Right ventricle myocardium inferior (tissue), 1 donor: ENCODE measurements at regions not wholly inside any gene's neighbourhood (a gene's known extent, or its start where the extent isn't known, plus 50 kb on each side); places are given as distances from the start of the nearest gene placed in this dataset.

Experiments
- ATAC-seq: fragments of 200-7000 bp; cut with Tn5 transposase; one replicate; pipeline ENCODE4 v1.9.1; 2020; ENCODE audit warnings: mild to moderate bottlenecking, moderate library complexity
- DNase-seq: peaks from one replicate; pipeline ENCODE4 v3.0.0; 2021; ENCODE audit errors: missing footprints
- intact Hi-C: fragments of 100-400 bp; cut with DNase I; formaldehyde crosslinking; loops from one replicate; pipeline ENCODE4 v1.11.0; 2022
- donor health status: DM: no; HTN: yes; CAD: no; lungs with severe emphysema.

DNA sequence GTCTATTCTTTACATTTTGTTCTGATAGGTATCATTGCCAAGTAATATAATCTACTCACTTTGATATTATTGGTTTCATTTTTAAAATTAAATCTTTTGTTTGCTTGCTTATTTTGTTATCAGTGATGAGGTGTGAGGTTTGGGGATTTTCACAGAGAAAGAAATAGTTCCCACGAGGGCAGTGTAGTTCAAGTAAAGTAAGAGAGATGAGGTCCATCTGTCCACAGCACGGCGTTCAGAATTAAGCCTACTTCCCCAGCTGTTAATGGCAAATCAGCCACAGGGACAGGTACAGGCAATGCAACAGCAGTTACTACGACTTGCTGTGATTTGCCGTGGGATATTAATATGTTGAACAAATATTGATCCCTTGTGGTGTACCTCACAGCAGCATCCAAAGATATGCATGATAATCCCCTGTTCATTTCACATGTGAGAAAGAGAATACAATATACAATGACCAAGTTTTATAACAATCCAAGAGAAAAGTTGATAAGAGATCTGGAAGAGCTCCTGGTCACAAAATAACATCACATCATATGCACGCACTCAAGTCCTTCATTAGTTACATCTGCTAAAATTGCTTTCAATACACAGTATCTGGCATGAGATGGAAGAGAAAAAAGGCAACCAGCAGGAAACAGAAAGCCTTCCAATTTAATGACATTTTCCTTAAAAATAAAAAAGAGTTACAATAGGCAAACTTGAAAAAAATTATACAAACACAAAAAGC, 131.6 kb downstream of the TUSC7 start:
- intact Hi-C loops: no loop called here
- ATAC-seq (no peak), DNase-seq (no peak)

DNA sequence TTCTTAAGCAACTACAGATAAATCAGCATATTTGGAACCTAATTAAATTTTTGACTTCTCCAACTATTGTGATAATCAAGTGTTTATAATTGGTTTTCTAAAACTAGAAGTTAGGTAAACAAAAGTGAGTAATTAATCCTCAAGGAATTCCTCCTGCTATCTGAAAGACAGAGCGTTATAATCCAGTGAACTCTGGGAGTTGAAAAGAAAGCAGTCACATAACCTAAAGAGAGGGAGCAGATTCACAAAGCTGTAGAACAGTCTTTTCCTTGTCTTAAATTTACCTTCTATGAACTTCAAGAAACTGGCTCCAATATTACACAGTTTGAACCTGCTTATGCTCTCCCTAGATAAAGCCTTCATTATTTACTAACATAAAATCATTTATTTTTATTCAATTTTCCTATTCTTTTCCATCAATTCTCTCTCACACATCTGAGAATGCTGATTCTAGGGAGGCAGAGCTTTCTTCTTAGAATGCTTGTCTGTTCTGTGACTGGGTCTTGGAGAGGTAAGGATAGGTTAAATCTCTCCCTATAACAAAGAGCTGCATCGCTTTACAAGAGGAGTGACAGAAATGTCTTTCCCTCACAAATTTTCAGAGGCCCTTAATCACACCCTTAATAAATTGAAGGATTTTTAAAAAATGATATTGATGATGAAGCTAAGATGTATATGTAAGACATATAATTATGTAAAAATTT, 132.8 kb downstream of the TUSC7 start:
- DNase-seq (no peak), ATAC-seq (no peak)
- intact Hi-C loops: no loop called here

DNA sequence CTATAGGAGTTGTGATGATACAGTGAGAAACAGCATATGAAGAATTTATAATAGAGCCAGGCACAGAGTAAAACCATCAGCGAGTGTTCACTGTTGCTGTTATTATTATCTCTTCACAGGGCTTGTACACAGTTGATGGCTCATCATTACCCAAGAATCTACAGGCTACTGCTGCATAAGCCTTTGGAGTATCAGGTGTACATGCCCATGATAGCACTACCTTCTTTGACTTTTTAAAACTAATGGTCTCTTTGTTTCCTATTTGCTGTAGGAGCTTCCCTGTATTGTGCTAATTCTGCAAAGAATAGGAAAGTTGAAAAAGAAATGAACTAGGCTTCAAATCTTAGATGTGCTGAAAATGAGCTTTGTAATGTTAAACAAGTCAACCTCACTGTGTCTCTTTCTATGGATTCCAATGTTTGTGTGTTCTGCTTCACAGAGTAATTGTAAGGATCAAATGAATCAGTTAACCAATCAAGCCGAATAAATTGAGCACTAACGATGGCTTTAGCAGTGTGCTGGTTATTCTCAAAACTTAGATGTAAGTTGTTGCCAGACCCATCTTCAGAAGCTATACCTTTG, 138.8 kb downstream of the TUSC7 start:
- ATAC-seq (no peak), DNase-seq (no peak)
- intact Hi-C loops: no loop called here

DNA sequence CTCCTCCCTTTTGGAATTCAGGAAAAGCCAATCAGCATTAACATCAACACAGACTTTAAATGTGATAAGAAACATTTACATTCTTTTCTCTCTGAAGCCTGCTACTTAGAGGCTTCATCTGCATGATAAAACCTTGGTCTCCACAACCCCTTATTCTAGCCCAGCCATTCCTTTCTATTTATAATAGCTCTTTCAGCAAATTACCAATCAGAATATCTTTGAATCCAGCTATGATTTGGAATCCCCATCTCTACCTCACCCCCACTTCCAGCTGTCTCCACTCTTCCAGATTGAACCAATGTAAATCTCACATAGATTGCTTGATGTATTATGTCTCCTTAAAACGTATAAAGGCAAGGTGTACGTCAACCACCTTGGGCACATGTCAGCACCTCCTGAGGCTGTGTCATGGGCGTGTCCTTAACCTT, 139.7 kb downstream of the TUSC7 start:
- intact Hi-C loops: no loop called here
- DNase-seq: no peak

DNA sequence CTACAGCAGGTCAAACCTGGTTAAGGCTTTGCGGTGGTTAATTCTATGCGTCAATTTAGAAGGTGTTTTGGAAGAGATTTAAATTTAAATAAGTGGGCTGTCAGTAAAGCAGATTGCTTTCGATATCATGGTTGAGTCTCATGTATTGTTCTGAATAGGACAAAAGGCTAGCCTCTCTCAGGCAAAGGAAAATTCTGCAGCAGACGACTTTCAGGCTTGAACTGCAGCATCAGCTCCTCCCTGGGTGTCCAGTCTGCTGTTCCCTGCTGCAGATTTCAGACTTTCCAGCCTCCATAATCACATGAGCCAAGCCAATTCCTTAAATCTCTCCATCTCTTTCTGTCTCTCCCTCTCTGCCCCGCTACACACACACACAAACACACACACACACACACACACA, 143.2 kb downstream of the TUSC7 start:
- ATAC-seq (no peak), DNase-seq (no peak)
- intact Hi-C loops: no loop called here

More for the DNA sequence above, 139.7 kb downstream of the TUSC7 start:
- ATAC-seq: no peak

DNA sequence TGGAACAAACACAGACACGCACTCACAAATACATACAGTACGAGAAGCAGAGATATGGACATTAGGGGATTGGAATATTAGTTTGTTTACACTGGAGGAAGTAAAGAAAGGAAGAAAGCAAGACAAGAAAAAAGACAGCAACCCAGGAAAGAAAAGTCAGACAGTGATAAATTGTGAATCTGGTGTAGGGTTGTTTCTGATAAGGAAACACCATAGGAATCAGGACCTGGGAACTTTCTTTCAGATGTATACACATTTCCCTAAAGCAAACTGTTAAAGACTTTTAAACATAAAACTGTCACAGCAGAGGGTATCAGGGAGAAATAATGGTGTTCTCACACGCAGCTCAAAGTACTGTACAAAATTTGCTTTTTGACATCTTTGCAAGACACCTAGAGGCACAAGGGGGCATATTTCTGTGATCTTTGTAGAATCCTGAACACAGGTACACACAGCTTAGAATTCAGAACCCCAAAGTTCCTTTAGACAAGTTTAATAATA, 153.7 kb downstream of the TUSC7 start:
- ATAC-seq (no peak), DNase-seq (no peak)
- intact Hi-C loops: no loop called here

DNA sequence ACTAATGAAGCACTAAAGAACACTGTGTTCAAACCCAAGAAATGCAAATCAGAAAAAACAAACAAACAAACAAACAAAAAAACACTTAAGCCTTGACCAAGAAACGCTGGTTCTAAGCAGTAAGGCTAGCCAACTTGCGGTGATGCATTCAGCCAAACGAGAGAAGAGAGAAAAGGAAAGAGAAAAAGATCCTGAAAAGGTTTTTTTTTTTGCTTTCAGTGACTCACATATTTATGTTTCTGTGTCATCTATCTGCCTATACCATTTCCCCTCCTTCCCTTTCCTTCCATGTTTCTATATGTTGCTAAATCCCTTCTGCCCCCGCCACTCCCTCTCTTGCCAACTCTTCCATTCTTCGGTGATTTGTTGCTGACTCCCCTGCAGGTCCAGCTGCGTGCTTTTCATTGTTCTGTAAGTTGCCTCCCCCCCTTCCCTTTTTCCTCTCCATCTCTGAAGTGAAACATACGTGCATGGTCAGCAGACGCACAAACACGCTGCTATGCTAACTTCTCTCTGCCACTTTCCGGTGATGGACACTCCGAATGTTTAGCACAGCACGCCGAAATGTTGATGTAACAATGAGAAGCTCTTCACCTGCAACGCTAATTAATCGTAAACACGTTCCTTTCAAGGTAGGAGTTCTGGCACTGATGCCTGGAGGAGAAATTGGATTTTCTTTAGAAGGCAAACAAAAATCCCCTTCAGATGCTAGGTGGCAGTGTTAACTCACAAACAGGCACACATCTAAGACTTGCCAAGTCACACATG, 154.4 kb downstream of the TUSC7 start:
- intact Hi-C loops: no loop called here
- DNase-seq: no peak

DNA sequence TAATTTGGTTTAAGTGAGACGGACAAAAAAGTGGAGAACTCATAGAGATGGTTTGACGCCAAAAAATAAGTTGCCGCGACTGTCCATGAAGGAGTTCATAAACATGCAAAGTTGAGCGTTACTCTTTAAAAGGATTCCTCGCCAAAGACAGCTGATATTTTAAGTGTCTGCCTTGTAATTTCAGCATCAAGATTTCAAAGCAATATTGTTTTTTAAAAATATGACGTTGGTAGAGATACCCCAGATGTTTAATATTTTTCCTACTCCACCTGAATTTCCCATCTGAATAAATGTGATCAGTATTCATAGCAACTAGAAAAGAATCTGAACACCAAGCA, 155.0 kb downstream of the TUSC7 start:
- ATAC-seq (no peak), DNase-seq (no peak)
- intact Hi-C loops: no loop called here

More for the DNA sequence above, 154.4 kb downstream of the TUSC7 start:
- ATAC-seq: no peak

DNA sequence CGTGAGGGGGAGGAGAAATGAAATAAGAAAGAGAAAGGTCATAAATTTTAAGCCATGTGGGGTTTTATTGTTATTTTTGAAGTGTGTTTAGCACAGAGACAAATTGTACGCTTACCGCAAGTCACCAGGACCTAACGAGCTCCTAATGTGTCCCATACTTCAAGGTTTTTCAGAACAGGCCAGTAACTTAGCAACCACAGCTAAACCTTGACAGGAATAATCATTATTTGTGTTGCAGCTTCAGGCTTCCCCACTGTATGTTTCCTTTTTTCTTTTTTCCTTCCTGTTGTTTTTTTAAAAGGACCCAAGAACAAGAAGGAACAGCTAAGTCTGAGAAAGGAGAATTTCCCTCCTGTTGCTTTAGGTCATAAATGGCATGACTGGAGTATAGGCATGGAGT, 160.8 kb downstream of the TUSC7 start:
- no peak for DNase-seq
- intact Hi-C loops: no loop called here
- no peak for ATAC-seq

DNA sequence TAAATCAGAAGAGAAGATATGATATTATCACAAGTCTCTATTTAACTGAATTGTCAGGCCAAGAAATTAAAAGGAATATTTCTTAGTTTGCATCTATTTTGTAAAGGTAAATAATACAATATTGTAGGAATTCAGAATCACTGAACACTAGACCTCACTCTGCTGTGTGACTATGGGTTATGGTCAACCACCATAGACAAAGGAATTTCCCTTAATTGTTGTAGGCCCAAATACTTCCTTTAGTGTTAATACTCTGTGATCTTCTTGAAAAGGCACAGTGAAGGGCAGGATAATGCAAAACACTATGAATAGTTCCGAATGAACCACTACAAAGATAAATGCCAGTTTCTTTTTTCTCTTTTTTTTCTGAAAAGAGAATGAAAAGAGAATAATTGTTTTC, 162.3 kb downstream of the TUSC7 start:
- DNase-seq: no peak
- no peak for ATAC-seq
- intact Hi-C loops: no loop called here

DNA sequence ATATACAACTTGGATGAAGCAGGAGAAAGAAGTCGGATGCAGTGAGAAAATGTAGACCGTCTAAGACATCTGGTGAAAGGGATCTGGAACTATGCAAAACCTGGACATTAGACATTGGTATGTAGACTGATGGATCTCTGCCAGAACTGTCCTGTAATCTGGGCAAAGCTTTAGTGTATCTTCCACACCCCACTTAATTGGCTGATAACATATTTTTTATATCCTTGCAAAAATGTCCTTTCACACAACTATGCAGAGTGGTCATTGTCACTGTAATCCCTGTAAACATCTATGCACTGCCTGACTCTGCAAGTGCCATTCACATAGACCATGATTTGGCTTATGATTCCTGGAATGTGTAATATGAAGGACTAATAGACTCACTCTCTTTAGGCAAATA, 163.1 kb downstream of the TUSC7 start:
- DNase-seq: no peak
- intact Hi-C loops: no loop called here
- no peak for ATAC-seq

DNA sequence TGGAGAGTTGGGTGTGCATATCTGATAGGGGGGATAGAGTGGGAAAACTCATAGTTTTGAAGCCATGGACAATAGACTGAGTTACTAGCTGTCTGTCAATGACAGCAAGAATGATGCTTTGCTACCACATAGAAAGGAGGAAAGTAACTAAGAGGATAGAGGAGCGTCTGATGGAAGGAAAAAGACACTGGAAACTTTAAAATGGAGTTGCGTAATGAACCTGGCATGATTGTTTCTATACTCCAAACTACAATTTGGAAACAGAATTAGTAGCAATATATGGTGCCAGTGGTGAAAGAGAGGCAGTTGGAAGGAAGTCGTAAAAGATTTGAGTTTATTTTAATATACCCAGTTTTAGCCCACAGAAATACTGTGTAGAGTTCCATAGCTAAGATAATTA, 163.6 kb downstream of the TUSC7 start:
- intact Hi-C loops: no loop called here
- DNase-seq (no peak), ATAC-seq (no peak)

DNA sequence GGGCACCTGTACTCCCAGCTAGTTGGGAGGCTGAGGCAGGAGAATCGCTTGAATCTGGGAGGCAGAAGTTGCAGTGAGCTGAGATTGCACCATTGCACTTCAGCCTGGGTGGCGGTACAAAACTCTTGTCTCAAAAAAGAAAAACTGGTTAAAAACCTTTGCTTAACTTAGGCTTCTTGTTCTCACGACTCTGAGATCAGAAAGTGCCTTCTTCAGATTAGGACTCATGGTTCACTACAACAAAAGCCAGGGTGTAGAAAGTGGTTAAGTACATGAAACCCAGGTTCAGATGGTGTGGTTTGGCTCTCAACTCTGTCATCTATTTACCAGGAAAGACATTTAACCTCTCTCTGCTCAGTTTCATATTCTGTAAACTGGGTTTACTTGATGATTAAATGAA, 168.4 kb downstream of the TUSC7 start:
- intact Hi-C loops: no loop called here
- ATAC-seq: no peak
- no peak for DNase-seq

DNA sequence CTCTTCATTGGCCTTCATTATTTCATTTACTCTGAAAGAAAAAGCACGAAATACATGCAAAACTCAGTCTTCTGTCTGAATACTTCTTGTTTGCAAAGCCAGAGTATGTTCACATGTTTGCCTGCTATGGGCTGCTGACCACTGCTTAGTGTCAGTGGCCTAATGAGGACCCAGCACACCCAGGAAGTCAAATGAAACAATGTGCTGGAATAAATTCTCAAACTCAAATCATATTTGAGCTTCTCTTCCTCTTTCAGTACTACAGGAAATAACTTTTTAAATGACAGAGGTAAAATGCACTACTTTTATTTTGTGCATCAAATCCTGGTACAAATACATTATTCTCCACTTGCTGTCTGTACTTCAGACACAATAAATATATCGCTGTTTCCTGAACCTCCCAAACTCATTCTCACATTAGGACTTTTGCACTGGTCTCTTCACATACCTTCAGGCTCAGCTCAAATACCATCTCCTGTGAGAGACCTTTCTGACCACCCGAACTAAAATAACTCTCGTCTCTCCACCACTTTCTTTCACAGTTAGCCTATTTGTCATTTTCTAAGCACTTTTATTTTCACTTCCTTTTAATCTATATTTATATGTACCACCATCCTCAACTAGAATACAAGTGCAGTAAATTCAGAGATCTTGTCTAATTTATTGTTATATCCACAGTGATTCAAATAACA, 176.8 kb downstream of the TUSC7 start:
- no peak for DNase-seq
- no peak for ATAC-seq
- intact Hi-C loops: no loop called here

DNA sequence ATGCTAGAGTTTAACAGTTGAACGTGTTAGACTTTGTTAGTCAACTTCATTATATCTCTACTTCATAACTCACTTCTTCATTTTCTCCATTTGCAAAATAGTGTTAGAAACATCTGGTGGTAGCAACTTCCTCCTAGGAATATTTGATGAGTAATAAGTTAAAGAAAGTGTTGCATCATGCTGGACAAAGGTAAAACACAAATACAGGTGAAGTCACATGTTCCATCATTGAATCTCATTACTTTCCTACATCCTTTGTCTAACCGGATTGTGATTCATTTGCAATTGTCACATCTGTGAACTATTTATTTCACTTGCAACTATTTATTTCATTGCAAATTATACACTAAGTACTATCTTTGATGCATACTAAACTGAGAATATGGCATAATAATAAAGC, 186.5 kb downstream of the TUSC7 start:
- intact Hi-C loops: no loop called here
- no peak for DNase-seq
- no peak for ATAC-seq

DNA sequence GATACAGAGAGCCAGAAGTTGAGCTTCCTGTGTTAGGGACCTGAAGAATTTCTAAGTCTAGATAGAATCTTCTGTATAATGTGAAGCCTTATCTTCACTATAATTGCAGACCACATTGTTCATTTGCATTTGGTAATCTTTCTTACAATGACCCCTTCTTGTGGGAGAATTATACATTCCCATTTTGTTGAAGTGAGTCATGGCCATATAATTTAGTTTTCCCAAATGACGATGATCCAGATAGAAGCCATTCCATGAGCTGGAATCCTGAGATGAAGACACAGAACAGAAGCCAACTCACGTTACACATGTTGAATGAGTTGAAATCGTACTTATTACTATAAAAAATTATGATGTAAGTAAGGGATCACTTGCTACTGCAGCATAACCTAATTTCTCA, 187.8 kb downstream of the TUSC7 start:
- ATAC-seq (no peak), DNase-seq (no peak)
- intact Hi-C loops: no loop called here

DNA sequence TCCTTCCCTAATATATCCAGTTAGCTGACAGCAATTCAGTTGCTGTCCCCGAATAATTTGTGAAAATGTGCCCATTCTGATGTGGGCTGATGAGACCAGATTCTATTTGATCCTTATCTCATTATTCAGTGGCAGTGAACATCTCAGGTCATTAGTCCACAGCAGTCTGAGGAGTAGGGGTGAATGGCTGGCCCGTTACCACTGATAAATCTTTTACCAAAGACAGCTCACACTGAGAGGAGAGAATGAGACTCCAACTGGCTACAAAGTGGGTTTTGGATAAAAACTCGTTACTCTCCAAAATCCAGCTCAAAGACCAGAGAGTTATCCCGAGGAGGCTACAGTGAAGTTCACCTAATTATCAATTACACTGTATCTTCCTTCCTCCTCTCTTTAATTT, 189.7 kb downstream of the TUSC7 start:
- DNase-seq (no peak), ATAC-seq (no peak)
- intact Hi-C loops: no loop called here

DNA sequence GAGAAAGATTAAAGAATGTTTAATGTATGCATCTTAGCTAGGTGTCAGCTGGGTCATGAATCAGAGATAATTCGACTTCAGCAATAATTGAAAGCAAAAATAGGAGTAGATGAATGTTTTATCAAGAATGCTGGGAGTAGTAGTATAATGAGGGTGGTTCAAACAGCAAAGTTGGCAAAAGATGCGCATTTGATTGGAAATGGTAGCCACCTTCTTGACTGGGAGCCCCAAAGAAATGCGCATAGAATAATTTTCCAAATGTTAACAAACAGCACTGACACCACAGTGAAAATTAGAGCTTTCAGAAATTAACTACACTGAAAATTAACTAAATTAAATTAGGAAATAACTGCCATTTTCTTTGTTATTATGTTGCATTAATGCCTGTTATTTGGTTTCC, 195.8 kb downstream of the TUSC7 start:
- no peak for ATAC-seq
- no peak for DNase-seq
- intact Hi-C loops: no loop called here

DNA sequence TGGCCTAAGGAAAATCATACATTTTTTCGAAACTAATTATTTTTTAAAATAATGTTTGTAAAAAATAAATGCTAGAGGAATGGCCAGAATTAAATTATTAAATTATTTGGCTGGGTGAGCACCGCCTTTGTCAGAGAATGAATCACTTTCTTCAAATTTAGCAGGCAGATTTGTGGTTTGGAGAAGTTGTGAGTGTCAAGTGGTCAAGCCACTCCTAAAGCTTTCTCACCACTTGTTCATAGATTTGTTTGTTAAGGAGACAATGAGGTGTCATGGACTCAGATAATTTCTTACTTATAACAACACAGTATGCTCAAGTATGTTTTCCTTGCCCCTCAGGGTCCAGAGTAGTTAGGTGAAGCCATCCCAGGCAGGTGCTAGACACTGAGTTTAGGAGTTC, 196.2 kb downstream of the TUSC7 start:
- no peak for ATAC-seq
- intact Hi-C loops: no loop called here
- DNase-seq: no peak
